ENCODE measurements at regions not wholly inside any gene's neighbourhood (a gene's known extent, or its start where the extent isn't known, plus 50 kb on each side); places are given as distances from the start of the nearest gene placed in this dataset.

- no peak overlapping the region for H3K4me3 Mint-ChIP-seq
- ATAC-seq (ENCODE audit: low read depth) = no peak
- H3K27ac Mint-ChIP-seq = no peak overlapping the region
- POLR2A ChIA-PET = no interaction called here
- no peaks in the 10 kb centered on the region for H3K4me1 Mint-ChIP-seq
- DNase-seq = no peak
- H3K27me3 Mint-ChIP-seq = no peaks in the 10 kb centered on the region
- H3K36me3 Mint-ChIP-seq = no peaks in the 10 kb centered on the region
- peaks cover 9% of the 10 kb centered on the region for H3K9me3 Mint-ChIP-seq
Measured at GRCh38 chr2:125092276-125093009, 1067.4 kb downstream of the CNTNAP5 start.

- Mint-ChIP-seq H3K4me1 (no peaks in the 10 kb centered on the region), H3K9me3 (peaks cover 2% of the 10 kb centered on the region), H3K27me3 (no peaks in the 10 kb centered on the region), H3K27ac (no peak overlapping the region), H3K36me3 (no peaks in the 10 kb centered on the region), H3K4me3 (no peak overlapping the region)
- DNase-seq = no peak
- ATAC-seq (ENCODE audit: low read depth) = no peak
- POLR2A ChIA-PET = no interaction called here
Measured at GRCh38 chr2:125095826-125096225, 1070.7 kb downstream of the CNTNAP5 start.

GRCh38 chr2:125106710-125107109, 1081.6 kb downstream of the CNTNAP5 start:
- ATAC-seq (ENCODE audit: low read depth) (no peak), DNase-seq (no peak)
- no peak overlapping the region for H3K27ac Mint-ChIP-seq
- H3K9me3 Mint-ChIP-seq = peaks cover 5% of the 10 kb centered on the region
- no peaks in the 10 kb centered on the region for H3K27me3 Mint-ChIP-seq
- POLR2A ChIA-PET = no interaction called here
- no peaks in the 10 kb centered on the region for H3K4me1 Mint-ChIP-seq
- no peaks in the 10 kb centered on the region for H3K36me3 Mint-ChIP-seq
- no peak overlapping the region for H3K4me3 Mint-ChIP-seq

- ATAC-seq (ENCODE audit: low read depth) (no peak), DNase-seq (no peak)
- H3K36me3 Mint-ChIP-seq = no peaks in the 10 kb centered on the region
- peaks cover 3% of the 10 kb centered on the region for H3K9me3 Mint-ChIP-seq
- H3K27me3 Mint-ChIP-seq = no peaks in the 10 kb centered on the region
- no peak overlapping the region for H3K27ac Mint-ChIP-seq
- POLR2A ChIA-PET = no interaction called here
- no peak overlapping the region for H3K4me3 Mint-ChIP-seq
- H3K4me1 Mint-ChIP-seq = no peaks in the 10 kb centered on the region
Measured at GRCh38 chr2:125107446-125107845, 1082.4 kb downstream of the CNTNAP5 start.

GRCh38 chr2:125108251-125108650, 1083.2 kb downstream of the CNTNAP5 start:
- Mint-ChIP-seq H3K27me3 (no peaks in the 10 kb centered on the region), H3K4me3 (no peak overlapping the region), H3K27ac (no peak overlapping the region), H3K4me1 (no peaks in the 10 kb centered on the region), H3K36me3 (no peaks in the 10 kb centered on the region), H3K9me3 (peaks cover 3% of the 10 kb centered on the region)
- ATAC-seq (ENCODE audit: low read depth) (no peak), DNase-seq (no peak)
- POLR2A ChIA-PET = no interaction called here

GRCh38 chr2:125125902-125126301, 1100.8 kb downstream of the CNTNAP5 start:
- Mint-ChIP-seq H3K4me3 (no peak overlapping the region), H3K27ac (no peak overlapping the region), H3K4me1 (no peaks in the 10 kb centered on the region), H3K27me3 (no peaks in the 10 kb centered on the region), H3K36me3 (no peaks in the 10 kb centered on the region), H3K9me3 (peaks cover 9% of the 10 kb centered on the region)
- ATAC-seq (ENCODE audit: low read depth) = no peak
- POLR2A ChIA-PET = no interaction called here
- DNase-seq = no peak

GRCh38 chr2:125160947-125161346, 1135.9 kb downstream of the CNTNAP5 start:
- Mint-ChIP-seq H3K4me3 (no peak overlapping the region), H3K27me3 (no peaks in the 10 kb centered on the region), H3K4me1 (no peaks in the 10 kb centered on the region), H3K9me3 (peaks cover 3% of the 10 kb centered on the region), H3K27ac (no peak overlapping the region), H3K36me3 (no peaks in the 10 kb centered on the region)
- POLR2A ChIA-PET = no interaction called here
- no peak for ATAC-seq (ENCODE audit: low read depth)
- DNase-seq = no peak

GRCh38 chr2:125167152-125167551, 1142.1 kb downstream of the CNTNAP5 start:
- Mint-ChIP-seq H3K27ac (no peak overlapping the region), H3K4me3 (no peak overlapping the region), H3K36me3 (no peaks in the 10 kb centered on the region), H3K9me3 (no peaks in the 10 kb centered on the region), H3K4me1 (no peaks in the 10 kb centered on the region), H3K27me3 (no peaks in the 10 kb centered on the region)
- no peak for DNase-seq
- ATAC-seq (ENCODE audit: low read depth) = no peak
- POLR2A ChIA-PET = no interaction called here

- POLR2A ChIA-PET = no interaction called here
- no peaks in the 10 kb centered on the region for H3K9me3 Mint-ChIP-seq
- H3K27me3 Mint-ChIP-seq = no peaks in the 10 kb centered on the region
- no peak overlapping the region for H3K4me3 Mint-ChIP-seq
- ATAC-seq (ENCODE audit: low read depth) (no peak), DNase-seq (no peak)
- H3K36me3 Mint-ChIP-seq = no peaks in the 10 kb centered on the region
- H3K4me1 Mint-ChIP-seq = no peaks in the 10 kb centered on the region
- no peak overlapping the region for H3K27ac Mint-ChIP-seq
Measured at GRCh38 chr2:125167820-125168219, 1142.7 kb downstream of the CNTNAP5 start.

- H3K9me3 Mint-ChIP-seq = no peaks in the 10 kb centered on the region
- no peaks in the 10 kb centered on the region for H3K27me3 Mint-ChIP-seq
- no peaks in the 10 kb centered on the region for H3K4me1 Mint-ChIP-seq
- ATAC-seq (ENCODE audit: low read depth) (no peak), DNase-seq (no peak)
- H3K27ac Mint-ChIP-seq = no peak overlapping the region
- H3K4me3 Mint-ChIP-seq = no peak overlapping the region
- POLR2A ChIA-PET = no interaction called here
- H3K36me3 Mint-ChIP-seq = no peaks in the 10 kb centered on the region
Measured at GRCh38 chr2:125168442-125168841, 1143.4 kb downstream of the CNTNAP5 start.

- H3K27ac Mint-ChIP-seq = no peak overlapping the region
- POLR2A ChIA-PET = no interaction called here
- H3K4me3 Mint-ChIP-seq = no peak overlapping the region
- no peaks in the 10 kb centered on the region for H3K27me3 Mint-ChIP-seq
- no peaks in the 10 kb centered on the region for H3K4me1 Mint-ChIP-seq
- DNase-seq (no peak), ATAC-seq (ENCODE audit: low read depth) (no peak)
- no peaks in the 10 kb centered on the region for H3K36me3 Mint-ChIP-seq
- H3K9me3 Mint-ChIP-seq = no peaks in the 10 kb centered on the region
Measured at GRCh38 chr2:125169022-125169763, 1144.1 kb downstream of the CNTNAP5 start.

GRCh38 chr2:125169764-125170146, 1144.7 kb downstream of the CNTNAP5 start:
- Mint-ChIP-seq H3K36me3 (no peaks in the 10 kb centered on the region), H3K27ac (no peak overlapping the region), H3K4me3 (no peak overlapping the region), H3K4me1 (no peaks in the 10 kb centered on the region), H3K9me3 (peaks cover 3% of the 10 kb centered on the region), H3K27me3 (no peaks in the 10 kb centered on the region)
- POLR2A ChIA-PET = no interaction called here
- no peak for DNase-seq
- no peak for ATAC-seq (ENCODE audit: low read depth)

- no peaks in the 10 kb centered on the region for H3K4me1 Mint-ChIP-seq
- DNase-seq = no peak
- no peaks in the 10 kb centered on the region for H3K27me3 Mint-ChIP-seq
- H3K4me3 Mint-ChIP-seq = no peak overlapping the region
- ATAC-seq (ENCODE audit: low read depth) = no peak
- no peaks in the 10 kb centered on the region for H3K36me3 Mint-ChIP-seq
- peaks cover 3% of the 10 kb centered on the region for H3K9me3 Mint-ChIP-seq
- no peak overlapping the region for H3K27ac Mint-ChIP-seq
- POLR2A ChIA-PET = no interaction called here
Measured at GRCh38 chr2:125172181-125172580, 1147.1 kb downstream of the CNTNAP5 start.

GRCh38 chr2:125175415-125175814, 1150.3 kb downstream of the CNTNAP5 start:
- no peak overlapping the region for H3K27ac Mint-ChIP-seq
- no peak for ATAC-seq (ENCODE audit: low read depth)
- POLR2A ChIA-PET = no interaction called here
- H3K4me3 Mint-ChIP-seq = no peak overlapping the region
- H3K9me3 Mint-ChIP-seq = peaks cover 5% of the 10 kb centered on the region
- no peaks in the 10 kb centered on the region for H3K4me1 Mint-ChIP-seq
- no peak for DNase-seq
- H3K27me3 Mint-ChIP-seq = no peaks in the 10 kb centered on the region
- H3K36me3 Mint-ChIP-seq = no peaks in the 10 kb centered on the region

Measured in activated naive CD8-positive, alpha-beta T cell treated with anti-CD3 and anti-CD28 coated beads, Interleukin-2, amount 10 ng/mL, durations not matched to agents 7 days and 5 days (primary cell).